HepG2 (cell line): ENCODE measurements at regions not wholly inside any gene's neighbourhood (a gene's known extent, or its start where the extent isn't known, plus 50 kb on each side); places are given as distances from the start of the nearest gene placed in this dataset.

Source experiments
- ATAC-seq: fragments of 200-7000 bp; cut with Tn5 transposase; 3 replicates; pipeline ENCODE4 v1.9.1; 2020; ENCODE audit warnings: mild to moderate bottlenecking, moderate library complexity
- BruUV-seq: library from RNA; stranded (reverse); fragments of 400-500 nt; replicated peaks from 2 replicates; lab custom pipeline; 2021; lab: Mats Ljungman, UMichigan
- CTCF ChIA-PET: fragments of 300-600 bp; formaldehyde crosslinking; extraction: SDS; loops from one replicate; lab custom pipeline; 2021; ENCODE audit warnings: low total read pairs, inconsistent platforms, low intra/inter-chr PET ratio; lab: Yijun Ruan, JAX
- POLR2A ChIA-PET: fragments of 350-600 bp; sonication (Branson Sonifier 250); formaldehyde crosslinking; loops from one replicate; lab custom pipeline; 2020; ENCODE audit warnings: antibody characterized with exemption, inconsistent platforms; lab: Yijun Ruan, JAX
- DNase-seq: peaks from one replicate; pipeline ENCODE4 v3.0.0-alpha.2; 2015; ENCODE audit warnings: low spot score
- FAIRE-seq: peaks from 3 replicates; lab custom pipeline; 2011; peaks lifted over from hg19 to GRCh38; lab: Jason Lieb, UNC
- H2AFZ ChIP-seq: one replicate; pipeline ENCODE4 v1.6.1; 2011; ENCODE audit warnings: low read length, inconsistent platforms
- H3K27ac ChIP-seq: fragments of 300-600 bp; 3 replicates; pipeline ENCODE4 v1.8.0; 2011; ENCODE audit warnings: mixed run types, mild to moderate bottlenecking, mixed read lengths, low read length, inconsistent platforms; ENCODE audit not compliant: insufficient read depth; ENCODE audit errors: extremely low read length
- H3K27me3 ChIP-seq, 2 experiments: fragments of 200-600 bp in 1 of 2; 2 replicates in 1 of 2; 3 replicates in 1 of 2; pipeline versions ENCODE4 v1.6.0 to v1.8.0; 2011; ENCODE audit warnings: low read length in 2 of 2, mild to moderate bottlenecking in 2 of 2, moderate library complexity in 2 of 2, inconsistent platforms in 1 of 2; ENCODE audit not compliant: insufficient read depth in 2 of 2, control insufficient read depth in 1 of 2
- H3K36me3 ChIP-seq, 2 experiments: fragments of 200-600 bp in 1 of 2; replicated peaks in 1 of 2; 2 replicates in 1 of 2; 3 replicates in 1 of 2; pipeline versions ENCODE4 v1.5.1 to v1.8.0; 2011; ENCODE audit warnings: low read length in 2 of 2, inconsistent platforms in 1 of 2; ENCODE audit not compliant: insufficient read depth in 2 of 2, control insufficient read depth in 1 of 2
- H3K4me1 ChIP-seq: 2 replicates; pipeline ENCODE4 v1.5.1; 2012; ENCODE audit warnings: low read length, inconsistent platforms; ENCODE audit not compliant: insufficient read depth
- H3K4me2 ChIP-seq: 2 replicates; pipeline ENCODE4 v1.6.0; 2011; ENCODE audit warnings: low read depth, low read length, inconsistent platforms
- H3K4me3 ChIP-seq, 3 experiments: fragments of 200-600 bp in 1 of 3; sonication (generic), shearing (Covaris generic) in 1 of 3; replicated peaks in 1 of 3; 2 replicates each; pipeline ENCODE4 v1.5.1; 2011 to 2016; ENCODE audit warnings: low read length in 3 of 3, inconsistent platforms in 2 of 3, low read depth in 2 of 3, mild to moderate bottlenecking in 2 of 3, control low read depth in 1 of 3, mixed read lengths in 1 of 3; ENCODE audit not compliant: insufficient read depth in 1 of 3
- H3K79me2 ChIP-seq: one replicate; pipeline ENCODE4 v1.6.1; 2011; ENCODE audit warnings: low read length, inconsistent platforms; ENCODE audit not compliant: insufficient read depth
- H3K9ac ChIP-seq: 2 replicates; pipeline ENCODE4 v1.6.0; 2011; ENCODE audit warnings: mild to moderate bottlenecking, low read depth, low read length, inconsistent platforms; ENCODE audit not compliant: insufficient read depth
- H3K9me3 ChIP-seq: 2 replicates; pipeline ENCODE4 v1.5.1; 2012; ENCODE audit warnings: mild to moderate bottlenecking, low read length
- H4K20me1 ChIP-seq: 2 replicates; pipeline ENCODE4 v1.6.0; 2011; ENCODE audit warnings: inconsistent platforms, mild to moderate bottlenecking, low read length, moderate library complexity; ENCODE audit not compliant: insufficient read depth
- CENPT ChIP-seq: sonication (generic); formaldehyde crosslinking; IDR thresholded peaks from 2 replicates; pipeline ENCODE4 v1.8.0; 2022; ENCODE audit warnings: low read depth, mild to moderate bottlenecking, moderate library complexity, missing genetic modification reagents
- CREM ChIP-seq, 2 experiments: sonication (generic) in 1 of 2; formaldehyde crosslinking in 1 of 2; IDR thresholded peaks; 2 replicates each; pipeline versions ENCODE4 v1.4.0 to v1.6.1; 2016 to 2020; ENCODE audit warnings: antibody characterized with exemption in 1 of 2, mild to moderate bottlenecking in 1 of 2, missing genetic modification reagents in 1 of 2
- GLMP ChIP-seq: sonication (generic); formaldehyde crosslinking; IDR thresholded peaks from 2 replicates; pipeline ENCODE4 v1.9.0; 2021; ENCODE audit warnings: missing genetic modification reagents, mild to moderate bottlenecking, borderline replicate concordance
- HNRNPLL ChIP-seq: fragments of 200-400 bp; formaldehyde crosslinking; IDR thresholded peaks from 2 replicates; pipeline ENCODE4 v1.6.1; 2017; ENCODE audit warnings: mild to moderate bottlenecking, low read depth, low read length; ENCODE audit not compliant: poor library complexity, severe bottlenecking
- NFKB2 ChIP-seq: sonication (generic); formaldehyde crosslinking; IDR thresholded peaks from 2 replicates; pipeline ENCODE4 v1.4.0; 2020; ENCODE audit warnings: missing genetic modification reagents, borderline replicate concordance
- PHF20 ChIP-seq: sonication (generic); formaldehyde crosslinking; IDR thresholded peaks from 2 replicates; pipeline ENCODE4 v1.5.0; 2020; ENCODE audit warnings: mild to moderate bottlenecking, missing genetic modification reagents
- ZNF207 ChIP-seq: fragments of 450-650 bp; IDR thresholded peaks from 2 replicates; pipeline ENCODE4 v1.6.1; 2016; ENCODE audit warnings: antibody characterized with exemption, borderline replicate concordance
- ZNF232 ChIP-seq: sonication (generic); formaldehyde crosslinking; IDR thresholded peaks from 2 replicates; pipeline ENCODE4 v1.4.0; 2020; ENCODE audit warnings: missing genetic modification reagents, borderline replicate concordance
- ZNF333 ChIP-seq: sonication (generic); formaldehyde crosslinking; IDR thresholded peaks from 2 replicates; pipeline ENCODE4 v1.4.0; 2020; ENCODE audit warnings: mild to moderate bottlenecking, missing genetic modification reagents, borderline replicate concordance
- ZNF432 ChIP-seq: sonication (generic); formaldehyde crosslinking; IDR thresholded peaks from 2 replicates; pipeline ENCODE4 v1.5.0; 2020; ENCODE audit warnings: missing genetic modification reagents, mild to moderate bottlenecking, borderline replicate concordance
- ZNF761 ChIP-seq: sonication (generic); formaldehyde crosslinking; conservative IDR thresholded peaks from 2 replicates; pipeline ENCODE4 v1.4.0; 2020; ENCODE audit warnings: mild to moderate bottlenecking, missing genetic modification reagents
- in situ Hi-C: cut with HindIII; loops from 2 replicates; pipeline ENCODE4 v1.10.0; 2017; ENCODE audit warnings: low pct_unique_long_range_greater_than_20kb; ENCODE audit not compliant: extremely low pct_ligation_motif_present
- intact Hi-C: fragments of 100-400 bp; cut with micrococcal nuclease; formaldehyde crosslinking; loops from one replicate; pipeline ENCODE4 v1.10.0; 2022; ENCODE audit not compliant: unreplicated experiment
- TF ChIP-seq, protein P1 (sequence below): sonication (generic); formaldehyde crosslinking; IDR thresholded peaks from 2 replicates; pipeline ENCODE4 v1.4.0; 2020; ENCODE audit warnings: mild to moderate bottlenecking, missing genetic modification reagents

DNA sequence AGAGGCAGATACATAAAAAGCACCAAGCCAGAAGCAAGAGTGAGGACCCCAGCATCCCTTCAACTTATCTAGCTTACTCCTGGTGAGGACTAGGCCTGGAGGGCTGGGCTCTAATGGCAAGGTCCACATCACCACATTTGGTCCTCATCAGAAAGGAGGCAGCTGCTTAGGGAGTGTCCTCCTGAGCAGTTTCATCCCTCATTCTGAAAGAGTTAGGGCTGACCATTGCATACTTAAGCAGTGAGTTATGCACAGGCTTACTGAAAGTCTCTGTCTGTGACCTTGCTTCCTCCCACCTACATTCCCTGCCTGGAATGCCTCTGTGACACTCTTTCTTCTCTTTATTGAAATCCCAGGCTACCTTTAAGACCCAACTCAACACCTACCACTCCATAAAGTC lies 301.8 kb upstream of the ACVR2A start:
- in situ Hi-C loops, result no loop called here
- Histone ChIP-seq H3K4me1 (no peaks in the 10 kb centered on the region), H3K79me2 (no peaks in the 10 kb centered on the region), H3K9ac (no peak overlapping the region), H3K27ac (no peak overlapping the region), H3K4me3 (no peak overlapping the region), H3K27me3 (no peaks in the 10 kb centered on the region), H2AFZ (no peak overlapping the region), H3K36me3 (no peaks in the 10 kb centered on the region), H4K20me1 (no peaks in the 10 kb centered on the region), H3K4me2 (no peak overlapping the region), H3K9me3 (no peaks in the 10 kb centered on the region)
- no peak for ATAC-seq
- no peak for FAIRE-seq
- BruUV-seq, result no TSS peak
- POLR2A ChIA-PET, result no interaction called here
- TF ChIP-seq, protein P1, sequence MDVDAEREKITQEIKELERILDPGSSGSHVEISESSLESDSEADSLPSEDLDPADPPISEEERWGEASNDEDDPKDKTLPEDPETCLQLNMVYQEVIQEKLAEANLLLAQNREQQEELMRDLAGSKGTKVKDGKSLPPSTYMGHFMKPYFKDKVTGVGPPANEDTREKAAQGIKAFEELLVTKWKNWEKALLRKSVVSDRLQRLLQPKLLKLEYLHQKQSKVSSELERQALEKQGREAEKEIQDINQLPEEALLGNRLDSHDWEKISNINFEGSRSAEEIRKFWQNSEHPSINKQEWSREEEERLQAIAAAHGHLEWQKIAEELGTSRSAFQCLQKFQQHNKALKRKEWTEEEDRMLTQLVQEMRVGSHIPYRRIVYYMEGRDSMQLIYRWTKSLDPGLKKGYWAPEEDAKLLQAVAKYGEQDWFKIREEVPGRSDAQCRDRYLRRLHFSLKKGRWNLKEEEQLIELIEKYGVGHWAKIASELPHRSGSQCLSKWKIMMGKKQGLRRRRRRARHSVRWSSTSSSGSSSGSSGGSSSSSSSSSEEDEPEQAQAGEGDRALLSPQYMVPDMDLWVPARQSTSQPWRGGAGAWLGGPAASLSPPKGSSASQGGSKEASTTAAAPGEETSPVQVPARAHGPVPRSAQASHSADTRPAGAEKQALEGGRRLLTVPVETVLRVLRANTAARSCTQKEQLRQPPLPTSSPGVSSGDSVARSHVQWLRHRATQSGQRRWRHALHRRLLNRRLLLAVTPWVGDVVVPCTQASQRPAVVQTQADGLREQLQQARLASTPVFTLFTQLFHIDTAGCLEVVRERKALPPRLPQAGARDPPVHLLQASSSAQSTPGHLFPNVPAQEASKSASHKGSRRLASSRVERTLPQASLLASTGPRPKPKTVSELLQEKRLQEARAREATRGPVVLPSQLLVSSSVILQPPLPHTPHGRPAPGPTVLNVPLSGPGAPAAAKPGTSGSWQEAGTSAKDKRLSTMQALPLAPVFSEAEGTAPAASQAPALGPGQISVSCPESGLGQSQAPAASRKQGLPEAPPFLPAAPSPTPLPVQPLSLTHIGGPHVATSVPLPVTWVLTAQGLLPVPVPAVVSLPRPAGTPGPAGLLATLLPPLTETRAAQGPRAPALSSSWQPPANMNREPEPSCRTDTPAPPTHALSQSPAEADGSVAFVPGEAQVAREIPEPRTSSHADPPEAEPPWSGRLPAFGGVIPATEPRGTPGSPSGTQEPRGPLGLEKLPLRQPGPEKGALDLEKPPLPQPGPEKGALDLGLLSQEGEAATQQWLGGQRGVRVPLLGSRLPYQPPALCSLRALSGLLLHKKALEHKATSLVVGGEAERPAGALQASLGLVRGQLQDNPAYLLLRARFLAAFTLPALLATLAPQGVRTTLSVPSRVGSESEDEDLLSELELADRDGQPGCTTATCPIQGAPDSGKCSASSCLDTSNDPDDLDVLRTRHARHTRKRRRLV, result no peak
- no peak for TF ChIP-seq NFKB2
- no peak for TF ChIP-seq CREM (IDR thresholded peaks at IDR 0.05)
- no peak for TF ChIP-seq CREM (CRISPR knock-in tag; IDR thresholded peaks at IDR 0.05)
- TF ChIP-seq PHF20 (CRISPR knock-in tag), result no peak
- TF ChIP-seq ZNF432 (CRISPR knock-in tag), result no peak
- no peak for TF ChIP-seq GLMP (CRISPR knock-in tag)
- TF ChIP-seq ZNF232, result no peak
- no peak for TF ChIP-seq CENPT
- TF ChIP-seq ZNF207, result no peak
- no peak for TF ChIP-seq ZNF761 (CRISPR knock-in tag)
- TF ChIP-seq HNRNPLL, result no peak
- no peak for TF ChIP-seq ZNF333
- CTCF ChIA-PET, result no interaction called here
- DNase-seq, result no peak
- intact Hi-C loops, result no loop called here
